Activated naive CD8-positive, alpha-beta T cell treated with anti-CD3 and anti-CD28 coated beads, Interleukin-2, amount 10 ng/mL, durations not matched to agents 7 days and 5 days (primary cell): ENCODE measurements at regions not wholly inside any gene's neighbourhood (a gene's known extent, or its start where the extent isn't known, plus 50 kb on each side); places are given as distances from the start of the nearest gene placed in this dataset.

Source experiments
- ATAC-seq: fragments of 150-1000 bp; cut with Tn5 transposase; one replicate; pipeline ENCODE4 v1.10.0; 2021; ENCODE audit warnings: low read depth, moderate library complexity
- POLR2A ChIA-PET: fragments of 350-600 bp; sonication (Branson Sonifier 250); formaldehyde crosslinking; loops from one replicate; lab custom pipeline; 2021; ENCODE audit warnings: antibody characterized with exemption; lab: Charles Lee
- DNase-seq: peaks from one replicate; pipeline ENCODE4 v3.0.0; 2021
- H3K27ac Mint-ChIP-seq: one replicate; pipeline ENCODE4 v1.8.0; 2022; ENCODE audit warnings: mild to moderate bottlenecking, mixed read lengths
- H3K27me3 Mint-ChIP-seq: one replicate; pipeline ENCODE4 v1.8.0; 2022; ENCODE audit warnings: mild to moderate bottlenecking, moderate library complexity, mixed read lengths
- H3K36me3 Mint-ChIP-seq: one replicate; pipeline ENCODE4 v1.8.0; 2021; ENCODE audit warnings: mild to moderate bottlenecking, mixed read lengths
- H3K4me1 Mint-ChIP-seq: one replicate; pipeline ENCODE4 v1.8.0; 2021; ENCODE audit warnings: mixed read lengths
- H3K4me3 Mint-ChIP-seq: one replicate; pipeline ENCODE4 v1.8.0; 2022; ENCODE audit warnings: mild to moderate bottlenecking, moderate library complexity, mixed read lengths
- H3K9me3 Mint-ChIP-seq: one replicate; pipeline ENCODE4 v1.8.0; 2021; ENCODE audit warnings: mixed read lengths

- no peaks in the 10 kb centered on the region for H3K4me1 Mint-ChIP-seq
- no peaks in the 10 kb centered on the region for H3K27me3 Mint-ChIP-seq
- no peaks in the 10 kb centered on the region for H3K36me3 Mint-ChIP-seq
- no peak overlapping the region for H3K27ac Mint-ChIP-seq
- H3K4me3 Mint-ChIP-seq: no peak overlapping the region
- POLR2A ChIA-PET: no interaction called here
- DNase-seq: no peak
- H3K9me3 Mint-ChIP-seq: no peaks in the 10 kb centered on the region
- no peak for ATAC-seq
These were observed 1639.6 kb upstream of the ACO1 start for GRCh38 chr9:30744871-30745270.

- no peaks in the 10 kb centered on the region for H3K27me3 Mint-ChIP-seq
- no peak overlapping the region for H3K4me3 Mint-ChIP-seq
- ATAC-seq (no peak), DNase-seq (no peak)
- POLR2A ChIA-PET: no interaction called here
- no peaks in the 10 kb centered on the region for H3K9me3 Mint-ChIP-seq
- no peaks in the 10 kb centered on the region for H3K4me1 Mint-ChIP-seq
- no peaks in the 10 kb centered on the region for H3K36me3 Mint-ChIP-seq
- H3K27ac Mint-ChIP-seq: no peak overlapping the region
These were observed 1637.9 kb upstream of the ACO1 start for GRCh38 chr9:30746589-30746988.

GRCh38 chr9:30757723-30758122 lies 1626.7 kb upstream of the ACO1 start:
- H3K4me1 Mint-ChIP-seq: no peaks in the 10 kb centered on the region
- DNase-seq (no peak), ATAC-seq (no peak)
- no peaks in the 10 kb centered on the region for H3K9me3 Mint-ChIP-seq
- H3K27ac Mint-ChIP-seq: no peak overlapping the region
- no peaks in the 10 kb centered on the region for H3K27me3 Mint-ChIP-seq
- no peak overlapping the region for H3K4me3 Mint-ChIP-seq
- POLR2A ChIA-PET: no interaction called here
- no peaks in the 10 kb centered on the region for H3K36me3 Mint-ChIP-seq

GRCh38 chr9:30758726-30759446 lies 1625.6 kb upstream of the ACO1 start:
- DNase-seq (no peak), ATAC-seq (no peak)
- no peaks in the 10 kb centered on the region for H3K36me3 Mint-ChIP-seq
- no peak overlapping the region for H3K4me3 Mint-ChIP-seq
- no peaks in the 10 kb centered on the region for H3K27me3 Mint-ChIP-seq
- H3K4me1 Mint-ChIP-seq: no peaks in the 10 kb centered on the region
- no peak overlapping the region for H3K27ac Mint-ChIP-seq
- no peaks in the 10 kb centered on the region for H3K9me3 Mint-ChIP-seq
- POLR2A ChIA-PET: no interaction called here

GRCh38 chr9:30765318-30765717 lies 1619.1 kb upstream of the ACO1 start:
- H3K4me1 Mint-ChIP-seq: no peaks in the 10 kb centered on the region
- no peak for DNase-seq
- ATAC-seq: no peak
- POLR2A ChIA-PET: no interaction called here
- H3K27me3 Mint-ChIP-seq: no peaks in the 10 kb centered on the region
- H3K9me3 Mint-ChIP-seq: peaks cover 3% of the 10 kb centered on the region
- H3K4me3 Mint-ChIP-seq: no peak overlapping the region
- no peak overlapping the region for H3K27ac Mint-ChIP-seq
- no peaks in the 10 kb centered on the region for H3K36me3 Mint-ChIP-seq

- no peaks in the 10 kb centered on the region for H3K36me3 Mint-ChIP-seq
- H3K4me3 Mint-ChIP-seq: no peak overlapping the region
- H3K27me3 Mint-ChIP-seq: no peaks in the 10 kb centered on the region
- DNase-seq (no peak), ATAC-seq (no peak)
- POLR2A ChIA-PET: no interaction called here
- peaks cover 2% of the 10 kb centered on the region for H3K9me3 Mint-ChIP-seq
- no peaks in the 10 kb centered on the region for H3K4me1 Mint-ChIP-seq
- no peak overlapping the region for H3K27ac Mint-ChIP-seq
These were observed 1613.2 kb upstream of the ACO1 start for GRCh38 chr9:30771163-30771708.

- no peak for DNase-seq
- no peak overlapping the region for H3K27ac Mint-ChIP-seq
- no peaks in the 10 kb centered on the region for H3K4me1 Mint-ChIP-seq
- H3K36me3 Mint-ChIP-seq: no peaks in the 10 kb centered on the region
- H3K9me3 Mint-ChIP-seq: peaks cover 2% of the 10 kb centered on the region
- ATAC-seq: no peak
- no peaks in the 10 kb centered on the region for H3K27me3 Mint-ChIP-seq
- POLR2A ChIA-PET: no interaction called here
- H3K4me3 Mint-ChIP-seq: no peak overlapping the region
These were observed 1612.7 kb upstream of the ACO1 start for GRCh38 chr9:30771760-30772159.

- H3K4me1 Mint-ChIP-seq: no peaks in the 10 kb centered on the region
- DNase-seq (no peak), ATAC-seq (no peak)
- H3K36me3 Mint-ChIP-seq: no peaks in the 10 kb centered on the region
- H3K27ac Mint-ChIP-seq: no peak overlapping the region
- H3K4me3 Mint-ChIP-seq: no peak overlapping the region
- peaks cover 2% of the 10 kb centered on the region for H3K9me3 Mint-ChIP-seq
- POLR2A ChIA-PET: no interaction called here
- no peaks in the 10 kb centered on the region for H3K27me3 Mint-ChIP-seq
These were observed 1611.0 kb upstream of the ACO1 start for GRCh38 chr9:30773427-30773826.

GRCh38 chr9:30774326-30774725 lies 1610.1 kb upstream of the ACO1 start:
- H3K4me1 Mint-ChIP-seq: no peaks in the 10 kb centered on the region
- DNase-seq: no peak
- H3K36me3 Mint-ChIP-seq: no peaks in the 10 kb centered on the region
- no peaks in the 10 kb centered on the region for H3K27me3 Mint-ChIP-seq
- H3K27ac Mint-ChIP-seq: no peak overlapping the region
- H3K4me3 Mint-ChIP-seq: no peak overlapping the region
- POLR2A ChIA-PET: no interaction called here
- H3K9me3 Mint-ChIP-seq: no peaks in the 10 kb centered on the region
- ATAC-seq: no peak

- Mint-ChIP-seq H3K27ac (no peak overlapping the region), H3K4me3 (no peak overlapping the region), H3K9me3 (no peaks in the 10 kb centered on the region), H3K27me3 (no peaks in the 10 kb centered on the region), H3K36me3 (no peaks in the 10 kb centered on the region), H3K4me1 (no peaks in the 10 kb centered on the region)
- POLR2A ChIA-PET: no interaction called here
- DNase-seq (no peak), ATAC-seq (no peak)
These were observed 1609.2 kb upstream of the ACO1 start for GRCh38 chr9:30775236-30775635.

GRCh38 chr9:30796764-30797163 lies 1587.7 kb upstream of the ACO1 start:
- no peak overlapping the region for H3K4me3 Mint-ChIP-seq
- H3K27ac Mint-ChIP-seq: no peak overlapping the region
- no peaks in the 10 kb centered on the region for H3K36me3 Mint-ChIP-seq
- H3K9me3 Mint-ChIP-seq: no peaks in the 10 kb centered on the region
- H3K4me1 Mint-ChIP-seq: no peaks in the 10 kb centered on the region
- ATAC-seq (no peak), DNase-seq (no peak)
- no peaks in the 10 kb centered on the region for H3K27me3 Mint-ChIP-seq
- POLR2A ChIA-PET: no interaction called here

GRCh38 chr9:30799527-30800101 lies 1584.8 kb upstream of the ACO1 start:
- no peak overlapping the region for H3K4me3 Mint-ChIP-seq
- no peaks in the 10 kb centered on the region for H3K36me3 Mint-ChIP-seq
- H3K9me3 Mint-ChIP-seq: no peaks in the 10 kb centered on the region
- no peak for DNase-seq
- no peak overlapping the region for H3K27ac Mint-ChIP-seq
- no peak for ATAC-seq
- POLR2A ChIA-PET: no interaction called here
- no peaks in the 10 kb centered on the region for H3K27me3 Mint-ChIP-seq
- H3K4me1 Mint-ChIP-seq: no peaks in the 10 kb centered on the region

GRCh38 chr9:30800421-30800820 lies 1584.0 kb upstream of the ACO1 start:
- H3K9me3 Mint-ChIP-seq: no peaks in the 10 kb centered on the region
- H3K27me3 Mint-ChIP-seq: no peaks in the 10 kb centered on the region
- ATAC-seq: no peak
- no peak overlapping the region for H3K27ac Mint-ChIP-seq
- H3K4me3 Mint-ChIP-seq: no peak overlapping the region
- H3K36me3 Mint-ChIP-seq: no peaks in the 10 kb centered on the region
- POLR2A ChIA-PET: no interaction called here
- no peak for DNase-seq
- no peaks in the 10 kb centered on the region for H3K4me1 Mint-ChIP-seq

GRCh38 chr9:30812821-30813220 lies 1571.6 kb upstream of the ACO1 start:
- Mint-ChIP-seq H3K27me3 (peaks cover 3% of the 10 kb centered on the region), H3K4me1 (no peaks in the 10 kb centered on the region), H3K36me3 (no peaks in the 10 kb centered on the region), H3K9me3 (no peaks in the 10 kb centered on the region), H3K27ac (no peak overlapping the region), H3K4me3 (no peak overlapping the region)
- DNase-seq (no peak), ATAC-seq (no peak)
- POLR2A ChIA-PET: no interaction called here
